ENCODE measurements at regions not wholly inside any gene's neighbourhood (a gene's known extent, or its start where the extent isn't known, plus 50 kb on each side); places are given as distances from the start of the nearest gene placed in this dataset.

DNA sequence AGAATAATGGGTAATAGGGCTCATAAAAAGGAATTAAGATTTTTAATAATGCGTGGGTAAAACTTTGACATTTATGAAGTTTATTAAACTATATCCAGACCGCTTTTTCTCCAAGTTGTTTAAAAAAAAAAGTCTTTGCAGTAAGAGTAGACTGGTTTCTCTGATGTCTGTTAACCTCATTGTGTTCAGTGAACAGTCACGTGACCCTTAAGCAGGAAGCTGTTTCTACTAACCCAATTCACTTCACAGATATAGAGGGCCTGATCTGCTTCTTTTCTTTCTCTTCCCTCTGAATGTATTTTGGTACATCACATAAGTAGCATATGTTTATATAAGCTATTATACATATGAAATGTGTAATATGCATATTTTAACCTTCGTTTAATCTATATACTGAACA lies 1011.3 kb upstream of the CELF4 start:
- H3K4me3 ChIP-seq (ENCODE audit: insufficient read depth, low read length, poor library complexity, severe bottlenecking) = no peak overlapping the region
- no peak overlapping the region for H2AFZ ChIP-seq (ENCODE audit: low read depth, low read length, severe bottlenecking)
- no peaks in the 10 kb centered on the region; the same call in 1 of the 2 replicates for H3K9me3 ChIP-seq (ENCODE audit: insufficient read depth, low read length)
- H3K9ac ChIP-seq (ENCODE audit: low read length) = no peak overlapping the region
- no peak overlapping the region for H3K27ac ChIP-seq (ENCODE audit: low read depth, low read length)
- no peaks in the 10 kb centered on the region for H3K27me3 ChIP-seq (ENCODE audit: low read length)
- no peaks in the 10 kb centered on the region for H3F3A ChIP-seq (ENCODE audit: insufficient read depth)
- H3K79me2 ChIP-seq (ENCODE audit: insufficient read depth, low read length) = no peaks in the 10 kb centered on the region
- H4K20me1 ChIP-seq (ENCODE audit: low read depth, low read length) = no peaks in the 10 kb centered on the region
- H3K4me2 ChIP-seq (ENCODE audit: low read depth, low read length, poor library complexity, severe bottlenecking) = no peak overlapping the region
- TF ChIP-seq, protein P1, sequence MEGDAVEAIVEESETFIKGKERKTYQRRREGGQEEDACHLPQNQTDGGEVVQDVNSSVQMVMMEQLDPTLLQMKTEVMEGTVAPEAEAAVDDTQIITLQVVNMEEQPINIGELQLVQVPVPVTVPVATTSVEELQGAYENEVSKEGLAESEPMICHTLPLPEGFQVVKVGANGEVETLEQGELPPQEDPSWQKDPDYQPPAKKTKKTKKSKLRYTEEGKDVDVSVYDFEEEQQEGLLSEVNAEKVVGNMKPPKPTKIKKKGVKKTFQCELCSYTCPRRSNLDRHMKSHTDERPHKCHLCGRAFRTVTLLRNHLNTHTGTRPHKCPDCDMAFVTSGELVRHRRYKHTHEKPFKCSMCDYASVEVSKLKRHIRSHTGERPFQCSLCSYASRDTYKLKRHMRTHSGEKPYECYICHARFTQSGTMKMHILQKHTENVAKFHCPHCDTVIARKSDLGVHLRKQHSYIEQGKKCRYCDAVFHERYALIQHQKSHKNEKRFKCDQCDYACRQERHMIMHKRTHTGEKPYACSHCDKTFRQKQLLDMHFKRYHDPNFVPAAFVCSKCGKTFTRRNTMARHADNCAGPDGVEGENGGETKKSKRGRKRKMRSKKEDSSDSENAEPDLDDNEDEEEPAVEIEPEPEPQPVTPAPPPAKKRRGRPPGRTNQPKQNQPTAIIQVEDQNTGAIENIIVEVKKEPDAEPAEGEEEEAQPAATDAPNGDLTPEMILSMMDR (IDR thresholded peaks at IDR 0.05; ENCODE audit: insufficient read depth, low read length, poor library complexity, severe bottlenecking) = no peak
- no peak for TF ChIP-seq EZH2phosphoT487 (conservative IDR thresholded peaks at IDR 0.05; ENCODE audit: low read length)
- no peaks in the 10 kb centered on the region for H3K9me2 ChIP-seq (replicated peaks; ENCODE audit: insufficient read depth, low read length)
- H3K36me3 ChIP-seq (ENCODE audit: low read length) = no peaks in the 10 kb centered on the region

GRCh38 chr18:38576349-38576748 lies 1010.8 kb upstream of the CELF4 start:
- no peaks in the 10 kb centered on the region for H4K20me1 ChIP-seq (ENCODE audit: low read depth, low read length)
- H3K27ac ChIP-seq (ENCODE audit: low read depth, low read length) = no peak overlapping the region
- H3F3A ChIP-seq (ENCODE audit: insufficient read depth) = no peaks in the 10 kb centered on the region
- H3K4me3 ChIP-seq (ENCODE audit: insufficient read depth, low read length, poor library complexity, severe bottlenecking) = no peak overlapping the region
- H3K79me2 ChIP-seq (ENCODE audit: insufficient read depth, low read length) = no peaks in the 10 kb centered on the region
- TF ChIP-seq, protein P1 (IDR thresholded peaks at IDR 0.05; ENCODE audit: insufficient read depth, low read length, poor library complexity, severe bottlenecking) = no peak
- TF ChIP-seq EZH2phosphoT487 (conservative IDR thresholded peaks at IDR 0.05; ENCODE audit: low read length) = no peak
- no peak overlapping the region for H3K9ac ChIP-seq (ENCODE audit: low read length)
- H3K9me2 ChIP-seq (replicated peaks; ENCODE audit: insufficient read depth, low read length) = no peaks in the 10 kb centered on the region
- no peak overlapping the region for H2AFZ ChIP-seq (ENCODE audit: low read depth, low read length, severe bottlenecking)
- no peak overlapping the region for H3K4me2 ChIP-seq (ENCODE audit: low read depth, low read length, poor library complexity, severe bottlenecking)
- no peaks in the 10 kb centered on the region for H3K36me3 ChIP-seq (ENCODE audit: low read length)
- no peaks in the 10 kb centered on the region; the same call in 1 of the 2 replicates for H3K9me3 ChIP-seq (ENCODE audit: insufficient read depth, low read length)
- H3K27me3 ChIP-seq (ENCODE audit: low read length) = no peaks in the 10 kb centered on the region

- Histone ChIP-seq H3K36me3 (ENCODE audit: low read length) (no peaks in the 10 kb centered on the region), H3K27ac (ENCODE audit: low read depth, low read length) (no peak overlapping the region), H3K9me3 (ENCODE audit: insufficient read depth, low read length) (no peaks in the 10 kb centered on the region; the same call in 1 of the 2 replicates), H3K27me3 (ENCODE audit: low read length) (no peaks in the 10 kb centered on the region), H2AFZ (ENCODE audit: low read depth, low read length, severe bottlenecking) (no peak overlapping the region), H3K79me2 (ENCODE audit: insufficient read depth, low read length) (no peaks in the 10 kb centered on the region), H3K4me2 (ENCODE audit: low read depth, low read length, poor library complexity, severe bottlenecking) (no peak overlapping the region), H4K20me1 (ENCODE audit: low read depth, low read length) (no peaks in the 10 kb centered on the region), H3K9ac (ENCODE audit: low read length) (no peak overlapping the region), H3F3A (ENCODE audit: insufficient read depth) (no peaks in the 10 kb centered on the region), H3K4me3 (ENCODE audit: insufficient read depth, low read length, poor library complexity, severe bottlenecking) (no peak overlapping the region), H3K9me2 (replicated peaks; ENCODE audit: insufficient read depth, low read length) (no peaks in the 10 kb centered on the region)
- no peak for TF ChIP-seq EZH2phosphoT487 (conservative IDR thresholded peaks at IDR 0.05; ENCODE audit: low read length)
- TF ChIP-seq, protein P1 (IDR thresholded peaks at IDR 0.05; ENCODE audit: insufficient read depth, low read length, poor library complexity, severe bottlenecking) = no peak
Observed at GRCh38 chr18:38575648-38576047, 1010.0 kb upstream of the CELF4 start.

Measured in SU-DHL-6 (cell line).